Nephron (organoid): ENCODE measurements at regions not wholly inside any gene's neighbourhood (a gene's known extent, or its start where the extent isn't known, plus 50 kb on each side); places are given as distances from the start of the nearest gene placed in this dataset.

ENCODE experiments used
- H3K27ac Mint-ChIP-seq, 3 experiments: 2 replicates each; pipeline ENCODE4 v1.8.0; 2020; ENCODE audit warnings: mixed read lengths in 3 of 3, mild to moderate bottlenecking in 2 of 3, moderate library complexity in 1 of 3
- H3K27me3 Mint-ChIP-seq: 2 replicates; pipeline ENCODE4 v1.8.0; 2021; ENCODE audit warnings: low read depth, mild to moderate bottlenecking, moderate library complexity, mixed read lengths
- H3K36me3 Mint-ChIP-seq: 2 replicates; pipeline ENCODE4 v1.8.0; 2020; ENCODE audit warnings: low read depth, mixed read lengths
- H3K4me1 Mint-ChIP-seq: 2 replicates; pipeline ENCODE4 v1.8.0; 2020; ENCODE audit warnings: mixed read lengths
- H3K4me3 Mint-ChIP-seq, 3 experiments: 2 replicates each; pipeline ENCODE4 v1.8.0; 2020; ENCODE audit warnings: mild to moderate bottlenecking in 3 of 3, mixed read lengths in 3 of 3, moderate library complexity in 2 of 3
- H3K9me3 Mint-ChIP-seq: 2 replicates; pipeline ENCODE4 v1.8.0; 2020; ENCODE audit warnings: mixed read lengths
- TF ChIP-seq, protein P1 (sequence below), 3 experiments: fragments of 200-600 bp; sonication (generic); IDR thresholded peaks; one replicate each; pipeline ENCODE4 v1.5.0; 2021; ENCODE audit warnings: antibody characterized with exemption in 3 of 3; ENCODE audit not compliant: unreplicated experiment in 3 of 3

DNA sequence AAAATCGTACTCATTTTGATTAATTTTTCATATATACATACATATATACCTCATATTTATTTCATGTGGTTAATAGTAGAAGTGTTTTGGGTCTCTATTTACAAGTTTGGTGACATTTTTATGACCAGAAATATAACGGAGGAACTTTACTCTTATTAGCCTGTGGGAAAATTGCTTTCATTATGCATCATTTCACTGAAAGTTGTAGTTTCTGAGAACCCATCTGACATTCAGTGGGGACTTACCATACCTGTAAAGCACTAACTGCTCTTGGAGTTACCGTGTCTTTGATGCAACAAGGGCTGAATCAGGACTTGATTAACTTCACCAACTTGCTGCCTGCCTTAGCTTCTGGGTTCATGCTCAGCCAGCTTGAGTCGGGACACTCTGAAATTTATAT is 49.9 kb upstream of the ITPKB start:
- Mint-ChIP-seq H3K9me3 (no peaks in the 10 kb centered on the region), H3K27ac (no peak overlapping the region), H3K36me3 (no peaks in the 10 kb centered on the region), H3K4me1 (peaks cover 12% of the 10 kb centered on the region), H3K27me3 (peaks cover 4% of the 10 kb centered on the region), H3K4me3 (no peak overlapping the region)
- TF ChIP-seq, protein P1, sequence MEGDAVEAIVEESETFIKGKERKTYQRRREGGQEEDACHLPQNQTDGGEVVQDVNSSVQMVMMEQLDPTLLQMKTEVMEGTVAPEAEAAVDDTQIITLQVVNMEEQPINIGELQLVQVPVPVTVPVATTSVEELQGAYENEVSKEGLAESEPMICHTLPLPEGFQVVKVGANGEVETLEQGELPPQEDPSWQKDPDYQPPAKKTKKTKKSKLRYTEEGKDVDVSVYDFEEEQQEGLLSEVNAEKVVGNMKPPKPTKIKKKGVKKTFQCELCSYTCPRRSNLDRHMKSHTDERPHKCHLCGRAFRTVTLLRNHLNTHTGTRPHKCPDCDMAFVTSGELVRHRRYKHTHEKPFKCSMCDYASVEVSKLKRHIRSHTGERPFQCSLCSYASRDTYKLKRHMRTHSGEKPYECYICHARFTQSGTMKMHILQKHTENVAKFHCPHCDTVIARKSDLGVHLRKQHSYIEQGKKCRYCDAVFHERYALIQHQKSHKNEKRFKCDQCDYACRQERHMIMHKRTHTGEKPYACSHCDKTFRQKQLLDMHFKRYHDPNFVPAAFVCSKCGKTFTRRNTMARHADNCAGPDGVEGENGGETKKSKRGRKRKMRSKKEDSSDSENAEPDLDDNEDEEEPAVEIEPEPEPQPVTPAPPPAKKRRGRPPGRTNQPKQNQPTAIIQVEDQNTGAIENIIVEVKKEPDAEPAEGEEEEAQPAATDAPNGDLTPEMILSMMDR (IDR thresholded peaks at IDR 0.05; ENCODE audit: unreplicated experiment in 3 of 3): no peak
